ENCODE measurements at regions not wholly inside any gene's neighbourhood (a gene's known extent, or its start where the extent isn't known, plus 50 kb on each side); places are given as distances from the start of the nearest gene placed in this dataset.

GRCh38 chr14:55889124-55889523 lies 229.1 kb upstream of the PELI2 start:
- DNase-seq (no peak), ATAC-seq (ENCODE audit: insufficient read depth, low read depth) (no peak)
- no peaks in the 10 kb centered on the region for H3K79me2 ChIP-seq (ENCODE audit: insufficient read depth, low read length)
- TF ChIP-seq CTCF (IDR thresholded peaks at IDR 0.05; ENCODE audit: borderline replicate concordance, extremely low read depth, low read length, poor library complexity, severe bottlenecking) (no peak), EZH2 (IDR thresholded peaks at IDR 0.05; ENCODE audit: borderline replicate concordance, low read depth, low read length, severe bottlenecking) (no peak)
- H2AFZ ChIP-seq (ENCODE audit: low read depth, low read length) = no peak overlapping the region
- H3K27me3 ChIP-seq (ENCODE audit: insufficient read depth, low read length, poor library complexity) = no peaks in the 10 kb centered on the region
- H3K9ac ChIP-seq (ENCODE audit: low read depth, low read length) = no peak overlapping the region
- no peaks in the 10 kb centered on the region for H4K20me1 ChIP-seq (ENCODE audit: insufficient read depth, low read length)
- no peak overlapping the region for H3K4me3 ChIP-seq (ENCODE audit: low read depth in 1 of 2, low read length in 2 of 2)
- no peaks in the 10 kb centered on the region for H3K4me1 ChIP-seq (ENCODE audit: insufficient read depth, low read length)
- no peak overlapping the region for H3K4me2 ChIP-seq (ENCODE audit: insufficient read depth, low read length)
- H3K9me3 ChIP-seq (ENCODE audit: insufficient read depth, low read length, severe bottlenecking) = no peaks in the 10 kb centered on the region
- H3K27ac ChIP-seq (ENCODE audit: low read length) = no peak overlapping the region
- H3K36me3 ChIP-seq (ENCODE audit: insufficient read depth, low read length) = no peaks in the 10 kb centered on the region

GRCh38 chr14:55891692-55892091 lies 226.5 kb upstream of the PELI2 start:
- DNase-seq = no peak
- Histone ChIP-seq H3K9ac (ENCODE audit: low read depth, low read length) (no peak overlapping the region), H3K27ac (ENCODE audit: low read length) (no peak overlapping the region), H3K4me1 (ENCODE audit: insufficient read depth, low read length) (no peaks in the 10 kb centered on the region), H2AFZ (ENCODE audit: low read depth, low read length) (no peak overlapping the region), H3K79me2 (ENCODE audit: insufficient read depth, low read length) (no peaks in the 10 kb centered on the region), H4K20me1 (ENCODE audit: insufficient read depth, low read length) (no peaks in the 10 kb centered on the region), H3K9me3 (ENCODE audit: insufficient read depth, low read length, severe bottlenecking) (no peaks in the 10 kb centered on the region), H3K27me3 (ENCODE audit: insufficient read depth, low read length, poor library complexity) (no peaks in the 10 kb centered on the region), H3K4me3 (ENCODE audit: low read depth in 1 of 2, low read length in 2 of 2) (no peak overlapping the region), H3K36me3 (ENCODE audit: insufficient read depth, low read length) (no peaks in the 10 kb centered on the region), H3K4me2 (ENCODE audit: insufficient read depth, low read length) (no peak overlapping the region)
- ATAC-seq (ENCODE audit: insufficient read depth, low read depth) = no peak
- TF ChIP-seq CTCF (IDR thresholded peaks at IDR 0.05; ENCODE audit: borderline replicate concordance, extremely low read depth, low read length, poor library complexity, severe bottlenecking) (no peak), EZH2 (IDR thresholded peaks at IDR 0.05; ENCODE audit: borderline replicate concordance, low read depth, low read length, severe bottlenecking) (no peak)

- no peaks in the 10 kb centered on the region for H3K27me3 ChIP-seq (ENCODE audit: insufficient read depth, low read length, poor library complexity)
- H3K27ac ChIP-seq (ENCODE audit: low read length) = no peak overlapping the region
- no peak for TF ChIP-seq EZH2 (IDR thresholded peaks at IDR 0.05; ENCODE audit: borderline replicate concordance, low read depth, low read length, severe bottlenecking)
- TF ChIP-seq CTCF (IDR thresholded peaks at IDR 0.05; ENCODE audit: borderline replicate concordance, extremely low read depth, low read length, poor library complexity, severe bottlenecking) = no peak
- H4K20me1 ChIP-seq (ENCODE audit: insufficient read depth, low read length) = no peaks in the 10 kb centered on the region
- no peaks in the 10 kb centered on the region for H3K79me2 ChIP-seq (ENCODE audit: insufficient read depth, low read length)
- ATAC-seq (ENCODE audit: insufficient read depth, low read depth) (no peak), DNase-seq (no peak)
- no peak overlapping the region for H3K4me2 ChIP-seq (ENCODE audit: insufficient read depth, low read length)
- no peak overlapping the region for H2AFZ ChIP-seq (ENCODE audit: low read depth, low read length)
- no peaks in the 10 kb centered on the region for H3K36me3 ChIP-seq (ENCODE audit: insufficient read depth, low read length)
- H3K9ac ChIP-seq (ENCODE audit: low read depth, low read length) = no peak overlapping the region
- no peak overlapping the region for H3K4me3 ChIP-seq (ENCODE audit: low read depth in 1 of 2, low read length in 2 of 2)
- H3K9me3 ChIP-seq (ENCODE audit: insufficient read depth, low read length, severe bottlenecking) = no peaks in the 10 kb centered on the region
- no peaks in the 10 kb centered on the region for H3K4me1 ChIP-seq (ENCODE audit: insufficient read depth, low read length)
Observed at GRCh38 chr14:55892906-55893305, 225.3 kb upstream of the PELI2 start.

- Histone ChIP-seq H2AFZ (ENCODE audit: low read depth, low read length) (no peak overlapping the region), H3K36me3 (ENCODE audit: insufficient read depth, low read length) (no peaks in the 10 kb centered on the region), H3K27ac (ENCODE audit: low read length) (no peak overlapping the region), H3K4me3 (ENCODE audit: low read depth in 1 of 2, low read length in 2 of 2) (no peak overlapping the region), H3K79me2 (ENCODE audit: insufficient read depth, low read length) (no peaks in the 10 kb centered on the region), H3K9me3 (ENCODE audit: insufficient read depth, low read length, severe bottlenecking) (no peaks in the 10 kb centered on the region), H3K4me2 (ENCODE audit: insufficient read depth, low read length) (no peak overlapping the region), H3K27me3 (ENCODE audit: insufficient read depth, low read length, poor library complexity) (no peaks in the 10 kb centered on the region), H3K4me1 (ENCODE audit: insufficient read depth, low read length) (no peaks in the 10 kb centered on the region), H4K20me1 (ENCODE audit: insufficient read depth, low read length) (no peaks in the 10 kb centered on the region), H3K9ac (ENCODE audit: low read depth, low read length) (no peak overlapping the region)
- TF ChIP-seq EZH2 (IDR thresholded peaks at IDR 0.05; ENCODE audit: borderline replicate concordance, low read depth, low read length, severe bottlenecking) (no peak), CTCF (IDR thresholded peaks at IDR 0.05; ENCODE audit: borderline replicate concordance, extremely low read depth, low read length, poor library complexity, severe bottlenecking) (no peak)
- ATAC-seq (ENCODE audit: insufficient read depth, low read depth) (no peak), DNase-seq (no peak)
Observed at GRCh38 chr14:55893705-55894104, 224.5 kb upstream of the PELI2 start.

Measured in DND-41 (cell line).